ENCODE measurements at regions not wholly inside any gene's neighbourhood (a gene's known extent, or its start where the extent isn't known, plus 50 kb on each side); places are given as distances from the start of the nearest gene placed in this dataset.

GRCh38 chr3:10741891-10742671 lies 73.9 kb upstream of the SLC6A11 start:
- no peak for DNase-seq (ENCODE audit: low read depth, low spot score)
- H3K9ac ChIP-seq (ENCODE audit: insufficient read length), result no peak overlapping the region
- TF ChIP-seq EZH2 (IDR thresholded peaks at IDR 0.05), result no peak
- TF ChIP-seq FOXP2 (optimal IDR thresholded peaks at IDR 0.05; ENCODE audit: control extremely low read depth, extremely low read length, insufficient read depth), result no peak
- no peak for TF ChIP-seq POLR2AphosphoS5 (IDR thresholded peaks at IDR 0.05; ENCODE audit: borderline replicate concordance, low read depth, low read length)
- H3K9me3 ChIP-seq (ENCODE audit: low read depth, low read length), result no peaks in the 10 kb centered on the region
- no peak overlapping the region for H3K27ac ChIP-seq
- H3K36me3 ChIP-seq (ENCODE audit: insufficient read depth, low read length), result no peaks in the 10 kb centered on the region
- no peak overlapping the region for H3K4me3 ChIP-seq

GRCh38 chr3:10743366-10744097 lies 72.5 kb upstream of the SLC6A11 start:
- DNase-seq (ENCODE audit: low read depth, low spot score), result no peak
- no peak overlapping the region for H3K9ac ChIP-seq (ENCODE audit: insufficient read length)
- TF ChIP-seq EZH2 (IDR thresholded peaks at IDR 0.05) (no peak), FOXP2 (optimal IDR thresholded peaks at IDR 0.05; ENCODE audit: control extremely low read depth, extremely low read length, insufficient read depth) (no peak), POLR2AphosphoS5 (IDR thresholded peaks at IDR 0.05; ENCODE audit: borderline replicate concordance, low read depth, low read length) (no peak)
- H3K27ac ChIP-seq, result no peak overlapping the region
- H3K36me3 ChIP-seq (ENCODE audit: insufficient read depth, low read length), result no peaks in the 10 kb centered on the region
- no peaks in the 10 kb centered on the region for H3K9me3 ChIP-seq (ENCODE audit: low read depth, low read length)
- H3K4me3 ChIP-seq, result no peak overlapping the region

GRCh38 chr3:10744098-10744465 lies 71.9 kb upstream of the SLC6A11 start:
- H3K27ac ChIP-seq, result no peak overlapping the region
- no peaks in the 10 kb centered on the region for H3K36me3 ChIP-seq (ENCODE audit: insufficient read depth, low read length)
- TF ChIP-seq EZH2 (IDR thresholded peaks at IDR 0.05) (no peak), FOXP2 (optimal IDR thresholded peaks at IDR 0.05; ENCODE audit: control extremely low read depth, extremely low read length, insufficient read depth) (no peak), POLR2AphosphoS5 (IDR thresholded peaks at IDR 0.05; ENCODE audit: borderline replicate concordance, low read depth, low read length) (no peak)
- H3K9me3 ChIP-seq (ENCODE audit: low read depth, low read length), result no peaks in the 10 kb centered on the region
- H3K4me3 ChIP-seq, result no peak overlapping the region
- no peak overlapping the region for H3K9ac ChIP-seq (ENCODE audit: insufficient read length)
- no peak for DNase-seq (ENCODE audit: low read depth, low spot score)

- no peak for TF ChIP-seq FOXP2 (optimal IDR thresholded peaks at IDR 0.05; ENCODE audit: control extremely low read depth, extremely low read length, insufficient read depth)
- no peak for TF ChIP-seq POLR2AphosphoS5 (IDR thresholded peaks at IDR 0.05; ENCODE audit: borderline replicate concordance, low read depth, low read length)
- no peak for TF ChIP-seq EZH2 (IDR thresholded peaks at IDR 0.05)
- no peak overlapping the region for H3K4me3 ChIP-seq
- no peak for DNase-seq (ENCODE audit: low read depth, low spot score)
- no peak overlapping the region for H3K9ac ChIP-seq (ENCODE audit: insufficient read length)
- H3K36me3 ChIP-seq (ENCODE audit: insufficient read depth, low read length), result no peaks in the 10 kb centered on the region
- no peaks in the 10 kb centered on the region for H3K9me3 ChIP-seq (ENCODE audit: low read depth, low read length)
- H3K27ac ChIP-seq, result no peak overlapping the region
Measured at GRCh38 chr3:10745392-10745791, 70.6 kb upstream of the SLC6A11 start.

GRCh38 chr3:10746001-10746400 lies 70.0 kb upstream of the SLC6A11 start:
- no peaks in the 10 kb centered on the region for H3K9me3 ChIP-seq (ENCODE audit: low read depth, low read length)
- H3K27ac ChIP-seq, result no peak overlapping the region
- TF ChIP-seq POLR2AphosphoS5 (IDR thresholded peaks at IDR 0.05; ENCODE audit: borderline replicate concordance, low read depth, low read length) (no peak), EZH2 (IDR thresholded peaks at IDR 0.05) (no peak), FOXP2 (optimal IDR thresholded peaks at IDR 0.05; ENCODE audit: control extremely low read depth, extremely low read length, insufficient read depth) (no peak)
- H3K9ac ChIP-seq (ENCODE audit: insufficient read length), result no peak overlapping the region
- H3K4me3 ChIP-seq, result no peak overlapping the region
- no peaks in the 10 kb centered on the region for H3K36me3 ChIP-seq (ENCODE audit: insufficient read depth, low read length)
- no peak for DNase-seq (ENCODE audit: low read depth, low spot score)

- H3K27ac ChIP-seq, result no peak overlapping the region
- H3K9me3 ChIP-seq (ENCODE audit: low read depth, low read length), result no peaks in the 10 kb centered on the region
- H3K4me3 ChIP-seq, result no peak overlapping the region
- TF ChIP-seq POLR2AphosphoS5 (IDR thresholded peaks at IDR 0.05; ENCODE audit: borderline replicate concordance, low read depth, low read length) (no peak), EZH2 (IDR thresholded peaks at IDR 0.05) (no peak), FOXP2 (optimal IDR thresholded peaks at IDR 0.05; ENCODE audit: control extremely low read depth, extremely low read length, insufficient read depth) (no peak)
- H3K36me3 ChIP-seq (ENCODE audit: insufficient read depth, low read length), result no peaks in the 10 kb centered on the region
- DNase-seq (ENCODE audit: low read depth, low spot score), result no peak
- no peak overlapping the region for H3K9ac ChIP-seq (ENCODE audit: insufficient read length)
Measured at GRCh38 chr3:10746684-10747083, 69.3 kb upstream of the SLC6A11 start.

- Histone ChIP-seq H3K9me3 (ENCODE audit: low read depth, low read length) (no peaks in the 10 kb centered on the region), H3K4me3 (no peak overlapping the region), H3K36me3 (ENCODE audit: insufficient read depth, low read length) (no peaks in the 10 kb centered on the region), H3K27ac (no peak overlapping the region), H3K9ac (ENCODE audit: insufficient read length) (no peak overlapping the region)
- TF ChIP-seq POLR2AphosphoS5 (IDR thresholded peaks at IDR 0.05; ENCODE audit: borderline replicate concordance, low read depth, low read length) (no peak), EZH2 (IDR thresholded peaks at IDR 0.05) (no peak), FOXP2 (optimal IDR thresholded peaks at IDR 0.05; ENCODE audit: control extremely low read depth, extremely low read length, insufficient read depth) (no peak)
- DNase-seq (ENCODE audit: low read depth, low spot score), result no peak
Measured at GRCh38 chr3:10747341-10747740, 68.7 kb upstream of the SLC6A11 start.

GRCh38 chr3:10748040-10748439 lies 68.0 kb upstream of the SLC6A11 start:
- Histone ChIP-seq H3K4me3 (no peak overlapping the region), H3K27ac (no peak overlapping the region), H3K9me3 (ENCODE audit: low read depth, low read length) (no peaks in the 10 kb centered on the region), H3K36me3 (ENCODE audit: insufficient read depth, low read length) (no peaks in the 10 kb centered on the region), H3K9ac (ENCODE audit: insufficient read length) (no peak overlapping the region)
- DNase-seq (ENCODE audit: low read depth, low spot score), result no peak
- no peak for TF ChIP-seq POLR2AphosphoS5 (IDR thresholded peaks at IDR 0.05; ENCODE audit: borderline replicate concordance, low read depth, low read length)
- no peak for TF ChIP-seq FOXP2 (optimal IDR thresholded peaks at IDR 0.05; ENCODE audit: control extremely low read depth, extremely low read length, insufficient read depth)
- no peak for TF ChIP-seq EZH2 (IDR thresholded peaks at IDR 0.05)
